ENCODE measurements at regions not wholly inside any gene's neighbourhood (a gene's known extent, or its start where the extent isn't known, plus 50 kb on each side); places are given as distances from the start of the nearest gene placed in this dataset.

GRCh38 chr2:39845460-39846146 is 66.5 kb upstream of the THUMPD2 start:
- in situ Hi-C loops (cut with MboI; ENCODE audit: low sequenced_read_pairs), result no loop called here
- H2BK5ac ChIP-seq (ENCODE audit: low read depth, low read length, poor library complexity, severe bottlenecking), result no peak overlapping the region
- no peak overlapping the region for H2AK9ac ChIP-seq (replicated peaks; ENCODE audit: low read depth, low read length, poor library complexity)
- no peak for ATAC-seq (ENCODE audit: low read depth)
- H3K27ac ChIP-seq (ENCODE audit: insufficient read depth, low read length), result no peak overlapping the region
- POLR2A ChIA-PET (ENCODE audit: unreplicated experiment), result no interaction called here
- no peak overlapping the region for H3K18ac ChIP-seq (ENCODE audit: low read depth, low read length)
- dilution Hi-C loops (cut with HindIII; ENCODE audit: low sequenced_read_pairs, unreplicated experiment), result no loop called here
- no peak overlapping the region for H3K9ac ChIP-seq (ENCODE audit: low read depth, low read length)
- no peaks in the 10 kb centered on the region for H3K36me3 ChIP-seq (ENCODE audit: control insufficient read depth, insufficient read depth, low read length)
- H3K79me1 ChIP-seq (ENCODE audit: low read depth in 1 of 2, low read length in 2 of 2), result no peaks in the 10 kb centered on the region
- H4K91ac ChIP-seq (ENCODE audit: insufficient read depth, low read depth, low read length), result no peak overlapping the region
- H3K9me1 ChIP-seq (ENCODE audit: insufficient read depth, low read length), result no peaks in the 10 kb centered on the region
- no peak overlapping the region for H4K8ac ChIP-seq (ENCODE audit: low read depth in 2 of 2, low read length in 2 of 2)
- WGBS, 2 experiments (ENCODE audit: extremely low coverage in 2 of 2, insufficient read length in 1 of 2), result no CpG with 5 or more reads among the region's 6 CpGs
- no peak overlapping the region for H2AK5ac ChIP-seq (ENCODE audit: low read depth, low read length)
- BruUV-seq (replicated peaks), result no TSS peak
- H2BK20ac ChIP-seq (ENCODE audit: low read depth, low read length), result no peak overlapping the region
- 0 out of 2 replicates have a peak, but pooled peaks cover 2% of the 10 kb centered on the region for H3K27me3 ChIP-seq (ENCODE audit: control insufficient read depth, insufficient read depth, low read length)
- CTCF ChIA-PET, result interaction anchor here (1.4 kb wide), 2 partner anchors 8 to 10 kb away, joined by 4 to 11 read pairs; no protein-coding TSS in a partner anchor
- no peak overlapping the region for H4K5ac ChIP-seq (ENCODE audit: low read depth, low read length)
- H3K56ac ChIP-seq (ENCODE audit: extremely low read depth, insufficient read depth, low read length), result no peak overlapping the region
- TF ChIP-seq RAD21 (IDR thresholded peaks at IDR 0.05; ENCODE audit: low read length) (no peak), BHLHE40 (IDR thresholded peaks at IDR 0.05; ENCODE audit: low read depth, low read length) (no peak), POLR2A (IDR thresholded peaks at IDR 0.05; ENCODE audit: low read depth, low read length) (no peak), FOS (IDR thresholded peaks at IDR 0.05; ENCODE audit: low read depth, low read length) (no peak), RCOR1 (IDR thresholded peaks at IDR 0.05; ENCODE audit: insufficient replicate concordance, low read length) (no peak), SMC3 (IDR thresholded peaks at IDR 0.05; ENCODE audit: low read depth, low read length) (no peak), CHD1 (IDR thresholded peaks at IDR 0.05; ENCODE audit: low read depth, low read length) (no peak), NFE2L2 (IDR thresholded peaks at IDR 0.05; ENCODE audit: low read depth, low read length) (no peak), MAZ (IDR thresholded peaks at IDR 0.05; ENCODE audit: borderline replicate concordance, low read depth, low read length) (no peak), MXI1 (IDR thresholded peaks at IDR 0.05; ENCODE audit: borderline replicate concordance, low read depth, low read length) (no peak), USF2 (IDR thresholded peaks at IDR 0.05; ENCODE audit: low read depth, low read length) (no peak), RFX5 (IDR thresholded peaks at IDR 0.05; ENCODE audit: low read depth, low read length) (no peak), ELK1 (IDR thresholded peaks at IDR 0.05; ENCODE audit: borderline replicate concordance, low read depth, low read length) (no peak), CEBPB (IDR thresholded peaks at IDR 0.05; ENCODE audit: low read depth, low read length) (no peak), MAFK (IDR thresholded peaks at IDR 0.05; ENCODE audit: low read depth, low read length) (no peak)
- TF ChIP-seq, protein P1, sequence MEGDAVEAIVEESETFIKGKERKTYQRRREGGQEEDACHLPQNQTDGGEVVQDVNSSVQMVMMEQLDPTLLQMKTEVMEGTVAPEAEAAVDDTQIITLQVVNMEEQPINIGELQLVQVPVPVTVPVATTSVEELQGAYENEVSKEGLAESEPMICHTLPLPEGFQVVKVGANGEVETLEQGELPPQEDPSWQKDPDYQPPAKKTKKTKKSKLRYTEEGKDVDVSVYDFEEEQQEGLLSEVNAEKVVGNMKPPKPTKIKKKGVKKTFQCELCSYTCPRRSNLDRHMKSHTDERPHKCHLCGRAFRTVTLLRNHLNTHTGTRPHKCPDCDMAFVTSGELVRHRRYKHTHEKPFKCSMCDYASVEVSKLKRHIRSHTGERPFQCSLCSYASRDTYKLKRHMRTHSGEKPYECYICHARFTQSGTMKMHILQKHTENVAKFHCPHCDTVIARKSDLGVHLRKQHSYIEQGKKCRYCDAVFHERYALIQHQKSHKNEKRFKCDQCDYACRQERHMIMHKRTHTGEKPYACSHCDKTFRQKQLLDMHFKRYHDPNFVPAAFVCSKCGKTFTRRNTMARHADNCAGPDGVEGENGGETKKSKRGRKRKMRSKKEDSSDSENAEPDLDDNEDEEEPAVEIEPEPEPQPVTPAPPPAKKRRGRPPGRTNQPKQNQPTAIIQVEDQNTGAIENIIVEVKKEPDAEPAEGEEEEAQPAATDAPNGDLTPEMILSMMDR (conservative IDR thresholded peaks at IDR 0.05; ENCODE audit: low read depth, low read length), result no peak
- H3K4me2 ChIP-seq (ENCODE audit: low read depth, low read length), result no peak overlapping the region
- no peak overlapping the region for H3K4ac ChIP-seq (ENCODE audit: low read depth, low read length)
- no peaks in the 10 kb centered on the region for H4K20me1 ChIP-seq (ENCODE audit: insufficient read depth, low read length)
- no peak overlapping the region for H2BK120ac ChIP-seq (ENCODE audit: low read depth, low read length)
- no peak overlapping the region for H3K14ac ChIP-seq (replicated peaks; ENCODE audit: low read depth, low read length)
- H3K4me1 ChIP-seq (ENCODE audit: control insufficient read depth, insufficient read depth, low read length), result no peaks in the 10 kb centered on the region
- no peak overlapping the region for H2AFZ ChIP-seq (replicated peaks; ENCODE audit: low read length, poor library complexity)
- no peak overlapping the region for H3K4me3 ChIP-seq (ENCODE audit: insufficient read depth, low read depth, low read length)
- no peak overlapping the region for H3K23ac ChIP-seq (ENCODE audit: low read depth, low read length)
- DNase-seq, result peak; percentile 17
- peaks cover 3% of the 10 kb centered on the region for H3K9me3 ChIP-seq (ENCODE audit: control insufficient read depth, insufficient read depth, low read length)
- H2BK15ac ChIP-seq (ENCODE audit: low read depth, low read length), result no peak overlapping the region
- intact Hi-C loops (cut with micrococcal nuclease), result loop anchor here (10.0 kb wide), 1 partner anchor 909 kb away; no protein-coding TSS in a partner anchor
